DMS53 (cell line): ENCODE measurements at regions not wholly inside any gene's neighbourhood (a gene's known extent, or its start where the extent isn't known, plus 50 kb on each side); places are given as distances from the start of the nearest gene placed in this dataset.

Experiments
- DNase-seq: peaks from one replicate; lab custom pipeline; 2025; lab: John Stamatoyannopoulos, UW

- DNase-seq: no peak
Measured at GRCh38 chr4:22870847-22871449, 178.2 kb downstream of the GBA3 start.

- DNase-seq: peak; percentile 43
Measured at GRCh38 chr4:22869235-22869634, 176.5 kb downstream of the GBA3 start.
